IPS DF 6.9 (cell line): ENCODE measurements at regions not wholly inside any gene's neighbourhood (a gene's known extent, or its start where the extent isn't known, plus 50 kb on each side); places are given as distances from the start of the nearest gene placed in this dataset.

Experiments used
- DNase-seq: peaks from one replicate; pipeline ENCODE4 v3.0.0-alpha.2; 2013; ENCODE audit warnings: low read depth, low spot score
- H3K27ac ChIP-seq: one replicate; pipeline ENCODE4 v1.5.1; 2013; ENCODE audit warnings: low read length, control low read depth
- H3K27me3 ChIP-seq: 2 replicates; pipeline ENCODE4 v1.6.1; 2013; ENCODE audit warnings: mild to moderate bottlenecking, low read length; ENCODE audit not compliant: control insufficient read depth, insufficient read depth
- H3K36me3 ChIP-seq: 2 replicates; pipeline ENCODE4 v1.6.1; 2013; ENCODE audit warnings: low read length; ENCODE audit not compliant: control insufficient read depth, insufficient read depth
- H3K4me1 ChIP-seq: 2 replicates; pipeline ENCODE4 v1.6.1; 2013; ENCODE audit warnings: low read length; ENCODE audit not compliant: control insufficient read depth, insufficient read depth
- H3K4me3 ChIP-seq: 2 replicates; pipeline ENCODE4 v1.5.1; 2013; ENCODE audit warnings: mild to moderate bottlenecking, low read length
- H3K9me3 ChIP-seq: 2 replicates; pipeline ENCODE4 v1.6.1; 2013; ENCODE audit warnings: low read length, inconsistent platforms; ENCODE audit not compliant: control insufficient read depth, insufficient read depth
- WGBS: extraction: QIAGEN DNeasy Blood & Tissue Kit; methylation state at CpG from one replicate; pipeline ENCODE4 v1.1.7; 2013; ENCODE audit warnings: mixed read lengths, missing lambda C conversion rate; ENCODE audit not compliant: insufficient read length, insufficient coverage; 5-methylcytosine and 5-hydroxymethylcytosine counted together

- DNase-seq: no peak
- Histone ChIP-seq H3K36me3 (no peaks in the 10 kb centered on the region), H3K27ac (no peak overlapping the region), H3K4me1 (peaks cover 2% of the 10 kb centered on the region), H3K9me3 (no peaks in the 10 kb centered on the region), H3K4me3 (no peak overlapping the region), H3K27me3 (no peaks in the 10 kb centered on the region)
- WGBS: no CpG with 5 or more reads among the region's 2 CpGs
Observed at GRCh38 chr10:80697926-80698325, 160.2 kb downstream of the SH2D4B start.

- WGBS: no CpG with 5 or more reads among the region's 14 CpGs
- Histone ChIP-seq H3K4me1 (peaks cover 2% of the 10 kb centered on the region), H3K9me3 (no peaks in the 10 kb centered on the region), H3K36me3 (no peaks in the 10 kb centered on the region), H3K4me3 (no peak overlapping the region), H3K27ac (no peak overlapping the region), H3K27me3 (no peaks in the 10 kb centered on the region)
- peak; percentile 87 for DNase-seq
Observed at GRCh38 chr10:80699602-80700039, 161.9 kb downstream of the SH2D4B start.

- Histone ChIP-seq H3K4me1 (peaks cover 2% of the 10 kb centered on the region), H3K36me3 (no peaks in the 10 kb centered on the region), H3K27ac (no peak overlapping the region), H3K27me3 (no peaks in the 10 kb centered on the region), H3K9me3 (no peaks in the 10 kb centered on the region), H3K4me3 (no peak overlapping the region)
- no CpG with 5 or more reads among the region's 3 CpGs for WGBS
- DNase-seq: no peak
Observed at GRCh38 chr10:80700252-80700651, 162.6 kb downstream of the SH2D4B start.

GRCh38 chr10:80700760-80701444 is 163.2 kb downstream of the SH2D4B start:
- Histone ChIP-seq H3K27ac (no peak overlapping the region), H3K4me3 (no peak overlapping the region), H3K4me1 (peaks cover 2% of the 10 kb centered on the region), H3K27me3 (no peaks in the 10 kb centered on the region), H3K36me3 (no peaks in the 10 kb centered on the region), H3K9me3 (no peaks in the 10 kb centered on the region)
- DNase-seq: no peak
- WGBS: no CpG with 5 or more reads among the region's 8 CpGs

- Histone ChIP-seq H3K9me3 (no peaks in the 10 kb centered on the region), H3K36me3 (no peaks in the 10 kb centered on the region), H3K27me3 (no peaks in the 10 kb centered on the region), H3K27ac (no peak overlapping the region), H3K4me1 (peaks cover 2% of the 10 kb centered on the region), H3K4me3 (no peak overlapping the region)
- DNase-seq: no peak
- WGBS: no CpG with 5 or more reads among the region's 2 CpGs
Observed at GRCh38 chr10:80701706-80702105, 164.0 kb downstream of the SH2D4B start.

GRCh38 chr10:80702143-80702542 is 164.4 kb downstream of the SH2D4B start:
- H3K4me3 ChIP-seq: no peak overlapping the region
- no peaks in the 10 kb centered on the region for H3K27me3 ChIP-seq
- peaks cover 2% of the 10 kb centered on the region for H3K4me1 ChIP-seq
- WGBS: no CpG with 5 or more reads among the region's 6 CpGs
- H3K9me3 ChIP-seq: no peaks in the 10 kb centered on the region
- H3K36me3 ChIP-seq: no peaks in the 10 kb centered on the region
- DNase-seq: no peak
- H3K27ac ChIP-seq: no peak overlapping the region

GRCh38 chr10:80705899-80706298 is 168.2 kb downstream of the SH2D4B start:
- no peaks in the 10 kb centered on the region for H3K36me3 ChIP-seq
- no peaks in the 10 kb centered on the region for H3K27me3 ChIP-seq
- DNase-seq: no peak
- H3K4me1 ChIP-seq: peaks cover 1% of the 10 kb centered on the region; the same call in 1 of the 2 replicates
- no peak overlapping the region for H3K4me3 ChIP-seq
- no peaks in the 10 kb centered on the region for H3K9me3 ChIP-seq
- no peak overlapping the region for H3K27ac ChIP-seq

GRCh38 chr10:80708185-80708584 is 170.5 kb downstream of the SH2D4B start:
- no peaks in the 10 kb centered on the region for H3K36me3 ChIP-seq

GRCh38 chr10:80708808-80709207 is 171.1 kb downstream of the SH2D4B start:
- DNase-seq: no peak
- H3K27ac ChIP-seq: no peak overlapping the region
- no peaks in the 10 kb centered on the region for H3K9me3 ChIP-seq
- peaks cover 1% of the 10 kb centered on the region; the same call in 1 of the 2 replicates for H3K4me1 ChIP-seq
- no peaks in the 10 kb centered on the region for H3K36me3 ChIP-seq
- H3K27me3 ChIP-seq: no peaks in the 10 kb centered on the region
- WGBS: no CpG with 5 or more reads among the region's 1 CpG
- H3K4me3 ChIP-seq: no peak overlapping the region

More at GRCh38 chr10:80708185-80708584, 170.5 kb downstream of the SH2D4B start:
- 100% methylated on average over 1 of the region's 2 CpGs for WGBS
- H3K4me1 ChIP-seq: peaks cover 1% of the 10 kb centered on the region; the same call in 1 of the 2 replicates
- H3K4me3 ChIP-seq: no peak overlapping the region
- no peaks in the 10 kb centered on the region for H3K27me3 ChIP-seq
- no peaks in the 10 kb centered on the region for H3K9me3 ChIP-seq
- H3K27ac ChIP-seq: no peak overlapping the region
- no peak for DNase-seq

- H3K4me3 ChIP-seq: no peak overlapping the region
- H3K27ac ChIP-seq: no peak overlapping the region
- no peaks in the 10 kb centered on the region for H3K27me3 ChIP-seq
- H3K36me3 ChIP-seq: no peaks in the 10 kb centered on the region
- DNase-seq: no peak
- WGBS: no CpG with 5 or more reads among the region's 5 CpGs
- peaks cover 1% of the 10 kb centered on the region; the same call in 1 of the 2 replicates for H3K4me1 ChIP-seq
- H3K9me3 ChIP-seq: no peaks in the 10 kb centered on the region
Observed at GRCh38 chr10:80709866-80710265, 172.2 kb downstream of the SH2D4B start.

GRCh38 chr10:80713398-80713928 is 175.8 kb downstream of the SH2D4B start:
- Histone ChIP-seq H3K36me3 (no peaks in the 10 kb centered on the region), H3K4me3 (no peak overlapping the region), H3K27ac (no peak overlapping the region), H3K9me3 (no peaks in the 10 kb centered on the region), H3K27me3 (no peaks in the 10 kb centered on the region), H3K4me1 (no peaks in the 10 kb centered on the region)
- no CpG with 5 or more reads among the region's 11 CpGs for WGBS
- DNase-seq: no peak
